Retinal pigment epithelial cell (primary cell): ENCODE measurements at regions not wholly inside any gene's neighbourhood (a gene's known extent, or its start where the extent isn't known, plus 50 kb on each side); places are given as distances from the start of the nearest gene placed in this dataset.

ENCODE experiments used
- DNase-seq: peaks from one replicate; pipeline ENCODE4 v3.0.0-alpha.2; 2010; ENCODE audit warnings: low read depth
- H3K4me3 ChIP-seq: 2 replicates; pipeline ENCODE4 v1.5.1; 2011; ENCODE audit warnings: mild to moderate bottlenecking, low read length, control low read depth, moderate library complexity
- TF ChIP-seq, protein P1 (sequence below): conservative IDR thresholded peaks from 2 replicates; pipeline ENCODE4 v1.5.1; 2011; ENCODE audit warnings: low read depth, low read length, control low read depth, inconsistent platforms

DNA sequence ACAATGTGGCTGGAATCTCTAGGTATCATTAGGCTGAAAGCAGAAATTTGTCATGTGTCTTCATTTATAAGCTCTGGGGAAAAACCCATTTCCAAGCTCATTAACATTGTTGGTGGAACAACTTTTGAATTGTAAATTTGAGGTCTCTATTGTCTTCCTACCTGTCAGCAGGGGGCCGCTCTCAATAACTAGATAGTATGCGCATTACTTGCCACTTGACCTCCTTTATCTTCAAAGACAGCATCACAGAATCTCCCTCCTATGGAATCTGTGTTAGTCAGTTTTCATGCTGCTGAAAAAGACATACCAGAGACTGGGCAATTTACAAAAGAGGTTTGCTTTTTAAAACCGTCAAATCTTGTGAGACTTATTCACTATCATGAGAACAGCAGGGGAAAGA lies 223.1 kb downstream of the CALCRL start:
- H3K4me3 ChIP-seq: no peak overlapping the region
- no peak for DNase-seq
- TF ChIP-seq, protein P1, sequence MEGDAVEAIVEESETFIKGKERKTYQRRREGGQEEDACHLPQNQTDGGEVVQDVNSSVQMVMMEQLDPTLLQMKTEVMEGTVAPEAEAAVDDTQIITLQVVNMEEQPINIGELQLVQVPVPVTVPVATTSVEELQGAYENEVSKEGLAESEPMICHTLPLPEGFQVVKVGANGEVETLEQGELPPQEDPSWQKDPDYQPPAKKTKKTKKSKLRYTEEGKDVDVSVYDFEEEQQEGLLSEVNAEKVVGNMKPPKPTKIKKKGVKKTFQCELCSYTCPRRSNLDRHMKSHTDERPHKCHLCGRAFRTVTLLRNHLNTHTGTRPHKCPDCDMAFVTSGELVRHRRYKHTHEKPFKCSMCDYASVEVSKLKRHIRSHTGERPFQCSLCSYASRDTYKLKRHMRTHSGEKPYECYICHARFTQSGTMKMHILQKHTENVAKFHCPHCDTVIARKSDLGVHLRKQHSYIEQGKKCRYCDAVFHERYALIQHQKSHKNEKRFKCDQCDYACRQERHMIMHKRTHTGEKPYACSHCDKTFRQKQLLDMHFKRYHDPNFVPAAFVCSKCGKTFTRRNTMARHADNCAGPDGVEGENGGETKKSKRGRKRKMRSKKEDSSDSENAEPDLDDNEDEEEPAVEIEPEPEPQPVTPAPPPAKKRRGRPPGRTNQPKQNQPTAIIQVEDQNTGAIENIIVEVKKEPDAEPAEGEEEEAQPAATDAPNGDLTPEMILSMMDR: no peak

DNA sequence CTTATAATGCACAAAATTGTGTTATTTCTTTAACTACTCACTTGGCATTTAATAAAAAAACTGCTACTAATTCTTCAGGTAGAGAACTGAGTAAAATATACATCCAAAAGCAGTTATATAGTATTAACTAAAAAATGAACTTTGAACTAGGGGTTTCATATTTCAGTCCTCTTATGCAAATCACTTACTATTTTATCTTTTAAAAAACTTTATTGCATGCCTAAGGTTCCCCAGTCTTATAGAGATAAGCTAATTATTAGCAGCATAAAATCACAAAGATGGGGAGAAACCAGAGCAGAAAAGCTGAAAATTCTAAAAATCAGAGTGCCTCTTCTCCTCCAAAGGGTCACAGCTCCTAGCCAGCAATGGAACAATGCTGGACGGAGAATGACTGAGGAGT lies 228.0 kb downstream of the CALCRL start:
- H3K4me3 ChIP-seq: no peak overlapping the region
- TF ChIP-seq, protein P1: no peak
- no peak for DNase-seq

DNA sequence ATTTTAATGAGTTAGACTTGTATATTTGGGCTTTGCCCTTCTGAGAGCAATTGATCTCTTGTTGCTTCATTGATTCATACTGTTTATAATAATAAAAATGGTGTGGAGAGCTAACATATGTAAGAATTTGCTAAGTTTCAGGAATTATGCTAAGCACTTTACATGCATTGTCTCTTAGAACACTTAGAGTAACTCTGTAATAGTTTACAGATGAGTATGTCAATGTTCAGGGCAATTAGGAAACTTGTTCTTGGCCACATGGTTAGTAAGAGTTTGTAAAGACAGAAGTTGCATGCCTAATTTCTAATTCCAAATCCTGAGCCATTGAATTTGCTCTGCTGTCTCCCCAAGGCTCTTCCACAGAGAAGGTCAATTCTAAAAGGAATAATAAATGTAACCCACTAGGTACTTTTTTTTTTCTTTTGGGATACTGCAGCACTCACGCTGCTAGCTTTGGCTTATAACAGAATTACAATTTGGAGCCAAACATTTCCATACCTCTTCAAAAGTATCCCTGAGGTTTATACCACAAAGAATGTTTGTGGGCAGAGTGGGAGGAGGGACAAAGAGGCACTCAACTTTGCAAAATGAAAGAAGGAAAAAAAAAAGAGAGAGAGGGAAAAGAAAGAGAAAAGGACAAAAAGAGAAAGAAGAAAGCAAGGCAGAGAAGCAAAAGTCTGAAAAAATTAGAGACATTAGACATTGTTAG lies 232.4 kb downstream of the CALCRL start:
- H3K4me3 ChIP-seq: no peak overlapping the region
- no peak for DNase-seq
- TF ChIP-seq, protein P1: no peak

DNA sequence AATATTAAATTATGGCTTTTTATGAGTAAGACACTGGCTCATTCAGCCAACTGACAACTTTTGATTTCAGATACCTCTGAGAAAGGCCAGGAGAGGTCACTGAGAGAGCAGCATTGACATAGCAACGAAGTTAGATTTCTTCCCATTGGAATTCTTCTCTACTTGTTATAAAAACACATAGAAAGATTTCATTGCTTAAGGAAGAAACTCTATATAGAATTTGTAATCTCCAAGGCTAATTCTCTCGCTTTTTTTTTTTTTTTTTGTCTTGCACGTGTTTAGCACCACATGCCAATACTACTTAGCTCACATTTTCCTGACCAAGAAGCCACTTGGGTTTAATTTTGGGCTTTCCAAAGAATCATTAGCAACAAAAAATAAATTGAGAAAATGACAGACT lies 233.7 kb downstream of the CALCRL start:
- H3K4me3 ChIP-seq: no peak overlapping the region
- DNase-seq: no peak
- TF ChIP-seq, protein P1: no peak

DNA sequence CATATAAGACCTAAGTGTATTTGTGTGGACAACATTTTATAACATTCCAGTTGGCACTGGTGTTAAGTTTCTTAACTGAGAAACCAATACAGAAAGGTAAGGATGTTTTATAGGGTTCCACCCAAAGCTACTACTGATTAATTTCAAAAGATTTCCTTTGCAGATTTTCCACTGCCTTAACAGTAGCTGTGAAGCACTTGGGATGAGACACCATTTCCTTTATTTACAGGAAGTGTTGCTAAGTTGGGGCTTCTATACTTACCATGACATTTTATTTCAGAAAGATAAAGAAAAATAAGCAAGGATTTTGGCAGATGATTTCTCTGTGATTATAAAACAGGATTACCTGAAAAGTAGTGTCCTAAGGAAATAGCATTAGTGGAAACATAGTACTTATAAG lies 234.3 kb downstream of the CALCRL start:
- no peak for DNase-seq
- TF ChIP-seq, protein P1: no peak
- no peak overlapping the region for H3K4me3 ChIP-seq

DNA sequence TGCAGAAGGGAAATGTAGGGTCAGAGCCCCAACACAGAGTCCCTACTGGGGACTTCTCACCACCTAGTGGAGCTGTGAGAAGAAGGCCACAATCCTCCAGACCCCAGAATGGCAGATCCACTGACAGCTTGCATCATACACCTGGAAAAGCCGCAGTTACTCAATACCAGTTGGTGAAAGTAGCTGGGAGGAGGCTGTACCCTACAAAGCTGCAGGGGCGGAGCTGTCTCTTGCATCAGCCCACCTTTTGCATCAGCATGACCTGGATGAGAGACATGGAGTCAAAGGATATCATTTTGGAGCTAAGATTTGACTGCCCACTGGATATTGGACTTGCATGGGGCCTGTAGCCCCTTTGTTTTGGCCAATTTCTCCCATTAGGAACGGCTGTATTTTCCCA lies 237.3 kb downstream of the CALCRL start:
- TF ChIP-seq, protein P1: no peak
- DNase-seq: no peak

DNA sequence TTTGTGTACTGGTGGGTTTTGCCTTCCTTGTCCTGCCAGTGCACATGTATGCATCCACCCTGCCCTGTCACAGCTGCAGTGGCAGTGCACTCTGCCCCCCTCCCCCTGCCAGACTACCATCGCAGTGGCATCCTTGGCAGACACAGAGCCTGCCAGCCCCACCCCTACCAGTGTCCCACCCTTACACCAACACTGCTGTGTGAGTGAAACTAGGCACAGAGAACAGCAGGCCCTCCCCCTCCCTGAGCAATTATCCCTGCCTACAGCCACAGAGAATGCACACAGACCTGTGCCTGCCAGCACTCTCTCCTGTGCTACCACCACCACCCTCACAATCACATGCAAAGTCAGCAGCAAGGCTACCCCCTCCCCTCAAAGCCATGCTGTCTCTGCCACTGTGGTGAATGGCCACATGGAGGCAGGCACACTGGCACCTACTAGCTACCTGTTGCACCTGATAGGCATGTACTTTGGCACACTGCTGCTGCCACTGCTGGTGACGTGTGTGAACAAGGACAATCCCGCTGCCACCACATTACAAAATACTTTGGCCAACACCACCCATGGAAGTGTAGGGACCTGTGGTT lies 239.8 kb downstream of the CALCRL start:
- TF ChIP-seq, protein P1: no peak
- no peak overlapping the region for H3K4me3 ChIP-seq
- DNase-seq: no peak

More for the DNA sequence above, 237.3 kb downstream of the CALCRL start:
- H3K4me3 ChIP-seq: no peak overlapping the region
